IPS-18a (cell line): ENCODE measurements at regions not wholly inside any gene's neighbourhood (a gene's known extent, or its start where the extent isn't known, plus 50 kb on each side); places are given as distances from the start of the nearest gene placed in this dataset.
"Not testable (repeated sequence)": the region's sequence is repeated elsewhere in the genome, so short reads cannot be mapped to it uniquely, and the experiment has no call there.

Experiments
- H3K27ac ChIP-seq: one replicate; pipeline ENCODE4 v1.5.1; 2013; ENCODE audit warnings: low read length
- H3K27me3 ChIP-seq: one replicate; pipeline ENCODE4 v1.6.1; 2013; ENCODE audit warnings: mild to moderate bottlenecking, low read length; ENCODE audit not compliant: control insufficient read depth, insufficient read depth
- H3K36me3 ChIP-seq: one replicate; pipeline ENCODE4 v1.6.1; 2013; ENCODE audit warnings: low read depth, low read length; ENCODE audit not compliant: control insufficient read depth
- H3K4me1 ChIP-seq: one replicate; pipeline ENCODE4 v1.6.1; 2013; ENCODE audit warnings: low read depth, low read length; ENCODE audit not compliant: control insufficient read depth
- H3K4me3 ChIP-seq: one replicate; pipeline ENCODE4 v1.5.1; 2013; ENCODE audit warnings: low read length
- H3K9ac ChIP-seq: one replicate; pipeline ENCODE4 v1.6.1; 2013; ENCODE audit warnings: mild to moderate bottlenecking, low read length, moderate library complexity
- H3K9me3 ChIP-seq: one replicate; pipeline ENCODE4 v1.6.1; 2013; ENCODE audit warnings: low read depth, low read length; ENCODE audit not compliant: control insufficient read depth

DNA sequence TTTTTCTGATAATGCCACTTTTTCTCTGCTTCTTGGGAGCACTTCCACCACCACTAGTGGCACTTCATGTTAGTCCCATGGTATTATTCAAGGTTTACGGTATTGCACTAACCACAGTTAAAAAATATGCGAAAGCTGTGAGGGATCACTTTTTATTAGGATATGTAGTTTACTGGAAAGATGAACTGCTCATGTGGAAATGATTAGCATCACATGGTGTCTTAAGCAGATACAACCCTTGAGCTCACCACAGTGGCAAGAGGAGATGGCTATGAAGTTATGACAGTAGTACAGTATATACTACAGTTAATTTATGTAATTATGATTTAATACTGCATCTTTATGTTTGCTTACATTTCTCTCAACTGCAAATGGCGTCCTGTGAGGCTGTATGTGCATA, 134.5 kb upstream of the HMGN3 start:
- Histone ChIP-seq H3K27ac (no peak overlapping the region), H3K9me3 (peaks cover 15% of the 10 kb centered on the region), H3K4me3 (no peak overlapping the region), H3K27me3 (no peaks in the 10 kb centered on the region), H3K36me3 (no peaks in the 10 kb centered on the region), H3K9ac (no peak overlapping the region), H3K4me1 (no peaks in the 10 kb centered on the region)

DNA sequence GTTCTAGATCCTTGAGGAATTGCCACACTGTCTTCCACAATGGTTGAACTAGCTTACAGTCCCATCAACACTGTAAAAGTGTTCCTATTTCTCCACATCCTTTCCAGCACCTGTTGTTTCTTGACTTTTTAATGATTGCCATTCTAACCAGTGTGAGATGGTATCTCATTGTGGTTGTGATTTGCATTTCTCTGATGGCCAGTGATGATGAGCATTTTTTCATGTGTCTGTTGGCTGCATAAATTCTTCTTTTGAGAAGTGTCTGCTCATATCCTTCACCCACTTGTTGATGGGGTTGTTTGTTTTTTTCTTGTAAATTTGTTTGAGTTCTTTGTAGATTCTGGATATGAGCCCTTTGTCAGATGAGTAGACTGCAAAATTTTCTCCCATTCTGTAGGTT, 129.0 kb upstream of the HMGN3 start:
- not testable (repeated sequence) for H3K27me3 ChIP-seq, H3K27ac ChIP-seq, H3K36me3 ChIP-seq, H3K9ac ChIP-seq, H3K9me3 ChIP-seq, H3K4me3 ChIP-seq, H3K4me1 ChIP-seq

DNA sequence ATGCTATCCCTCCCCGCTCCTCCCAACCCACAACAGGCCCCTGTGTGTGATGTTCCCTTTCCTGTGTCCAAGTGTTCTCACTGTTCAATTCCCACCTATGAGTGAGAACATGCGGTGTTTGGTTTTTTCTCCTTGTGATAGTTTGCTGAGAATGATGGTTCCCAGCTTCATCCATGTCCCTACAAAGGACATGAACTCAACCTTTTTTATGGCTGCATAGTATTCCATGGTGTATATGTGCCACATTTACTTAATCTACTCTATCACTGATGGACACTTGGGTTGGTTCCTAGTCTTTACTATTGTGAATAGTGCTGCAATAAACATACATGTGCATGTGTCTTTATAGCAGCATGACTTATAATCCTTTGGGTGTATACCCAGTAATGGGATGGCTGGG, 126.6 kb upstream of the HMGN3 start:
- not testable (repeated sequence) for H3K9ac ChIP-seq, H3K27ac ChIP-seq, H3K36me3 ChIP-seq, H3K4me1 ChIP-seq, H3K4me3 ChIP-seq, H3K27me3 ChIP-seq, H3K9me3 ChIP-seq

DNA sequence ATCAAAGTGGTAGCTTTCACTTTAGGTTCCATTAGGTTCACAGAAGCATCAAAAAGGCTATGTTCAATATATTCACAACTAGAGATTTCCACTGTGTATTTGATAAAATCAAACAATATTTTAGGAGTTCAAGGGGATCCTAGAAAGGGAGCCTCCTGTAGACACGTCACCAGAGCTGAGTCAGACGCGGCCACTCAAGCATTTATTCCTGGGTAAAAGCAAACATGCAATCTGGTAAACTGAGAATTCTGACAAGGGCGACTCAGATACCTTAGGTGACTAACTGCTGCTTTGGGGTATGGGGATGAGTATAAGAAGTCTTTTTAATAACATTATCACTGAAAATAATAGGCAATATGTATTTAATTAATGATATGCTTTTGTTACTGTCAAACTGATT, 118.7 kb upstream of the HMGN3 start:
- Histone ChIP-seq H3K27ac (no peak overlapping the region), H3K4me3 (no peak overlapping the region), H3K9me3 (no peaks in the 10 kb centered on the region), H3K36me3 (no peaks in the 10 kb centered on the region), H3K9ac (no peak overlapping the region), H3K27me3 (no peaks in the 10 kb centered on the region), H3K4me1 (no peaks in the 10 kb centered on the region)

DNA sequence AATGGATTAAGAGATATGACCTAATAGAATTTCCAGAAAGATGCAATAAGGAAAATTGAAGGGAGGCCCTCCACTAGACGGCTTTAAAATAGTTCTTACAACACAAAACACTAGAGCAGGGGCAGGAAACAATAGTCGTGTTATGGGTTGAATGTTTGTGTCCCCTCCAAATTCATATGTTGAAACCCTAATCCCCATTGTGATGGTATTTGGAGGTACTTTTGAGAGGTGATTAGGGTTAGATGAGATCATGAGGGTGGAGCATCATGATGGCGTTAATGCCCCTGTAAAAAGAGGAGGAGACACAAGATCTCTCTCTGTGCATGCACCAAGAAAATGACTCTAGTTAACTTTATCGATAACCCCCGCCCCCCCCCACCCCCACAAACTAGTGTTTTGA, 104.0 kb upstream of the HMGN3 start:
- Histone ChIP-seq H3K9ac (no peak overlapping the region), H3K4me1 (peaks cover 22% of the 10 kb centered on the region), H3K4me3 (no peak overlapping the region), H3K27me3 (no peaks in the 10 kb centered on the region), H3K27ac (no peak overlapping the region), H3K9me3 (no peaks in the 10 kb centered on the region), H3K36me3 (no peaks in the 10 kb centered on the region)

DNA sequence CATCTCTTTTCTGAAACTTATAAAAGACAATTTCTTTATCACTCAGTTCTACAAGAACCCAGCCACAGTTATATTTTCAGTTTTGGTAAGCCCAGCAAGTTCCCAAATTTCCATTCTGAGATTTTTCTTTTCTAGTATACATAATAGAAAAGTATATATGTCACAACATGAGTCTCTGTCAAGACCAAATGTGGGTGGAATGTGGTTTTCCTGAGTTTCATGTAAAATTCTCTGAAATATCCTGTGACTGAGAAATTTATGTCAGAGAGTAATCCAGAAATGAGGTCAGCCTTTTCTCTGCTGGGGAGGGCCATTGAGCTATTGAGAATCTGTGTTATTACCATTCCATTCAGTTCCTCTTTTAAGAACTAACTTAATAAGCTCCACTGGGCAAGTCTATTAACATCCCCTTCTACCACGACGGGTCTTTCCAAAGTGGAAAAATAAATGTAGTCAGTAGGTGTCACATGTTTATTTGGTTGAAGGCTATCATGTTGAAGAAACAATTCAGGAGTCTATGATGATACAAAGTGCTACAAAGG, 100.7 kb upstream of the HMGN3 start:
- Histone ChIP-seq H3K4me3 (no peak overlapping the region), H3K27ac (no peak overlapping the region), H3K27me3 (no peaks in the 10 kb centered on the region), H3K4me1 (peaks cover 22% of the 10 kb centered on the region), H3K9me3 (no peaks in the 10 kb centered on the region), H3K9ac (no peak overlapping the region), H3K36me3 (no peaks in the 10 kb centered on the region)

DNA sequence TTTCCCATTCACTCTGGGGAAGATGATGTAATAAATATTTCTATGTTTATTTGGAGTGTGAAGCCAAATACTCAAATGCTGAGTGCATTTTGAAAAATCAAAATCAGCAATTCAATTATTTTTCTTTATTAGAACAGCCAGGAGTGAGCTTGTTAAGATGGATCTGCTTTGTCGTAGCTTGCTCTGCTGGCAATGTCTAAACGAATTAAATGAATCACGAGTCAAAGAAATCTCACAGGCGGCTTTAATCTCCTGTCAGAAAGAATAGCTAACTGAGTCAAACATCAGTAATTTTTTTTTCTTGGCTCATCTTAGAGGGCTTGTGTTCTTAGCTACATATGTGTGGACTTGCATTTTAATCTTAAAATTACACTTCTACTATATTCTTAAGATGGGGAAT, 100.2 kb upstream of the HMGN3 start:
- no peaks in the 10 kb centered on the region for H3K27me3 ChIP-seq
- no peaks in the 10 kb centered on the region for H3K9me3 ChIP-seq
- peaks cover 19% of the 10 kb centered on the region for H3K4me1 ChIP-seq
- no peak overlapping the region for H3K27ac ChIP-seq
- no peak overlapping the region for H3K9ac ChIP-seq
- H3K4me3 ChIP-seq: no peak overlapping the region
- no peaks in the 10 kb centered on the region for H3K36me3 ChIP-seq

DNA sequence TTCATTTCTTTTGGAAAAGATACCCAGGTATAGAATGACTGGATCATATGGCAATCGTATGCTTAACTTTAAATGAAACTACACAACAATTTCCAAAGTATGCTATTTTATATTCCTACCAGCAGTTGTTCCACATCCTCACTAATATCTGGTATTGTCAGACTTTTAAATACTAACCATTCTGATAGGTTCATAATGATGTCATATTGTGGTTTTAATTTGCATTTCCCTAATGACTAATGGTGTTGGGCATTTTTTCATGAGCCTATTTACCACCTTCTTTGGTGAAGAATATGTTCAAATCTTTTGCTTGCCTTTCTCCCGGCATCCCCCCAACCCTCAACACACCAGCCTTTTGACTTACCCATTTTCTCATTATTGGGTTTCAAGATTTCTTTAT, 96.2 kb upstream of the HMGN3 start:
- H3K36me3 ChIP-seq: no peaks in the 10 kb centered on the region
- no peak overlapping the region for H3K27ac ChIP-seq
- H3K4me3 ChIP-seq: no peak overlapping the region
- no peaks in the 10 kb centered on the region for H3K4me1 ChIP-seq
- no peak overlapping the region for H3K9ac ChIP-seq
- H3K9me3 ChIP-seq: peaks cover 7% of the 10 kb centered on the region
- no peaks in the 10 kb centered on the region for H3K27me3 ChIP-seq

DNA sequence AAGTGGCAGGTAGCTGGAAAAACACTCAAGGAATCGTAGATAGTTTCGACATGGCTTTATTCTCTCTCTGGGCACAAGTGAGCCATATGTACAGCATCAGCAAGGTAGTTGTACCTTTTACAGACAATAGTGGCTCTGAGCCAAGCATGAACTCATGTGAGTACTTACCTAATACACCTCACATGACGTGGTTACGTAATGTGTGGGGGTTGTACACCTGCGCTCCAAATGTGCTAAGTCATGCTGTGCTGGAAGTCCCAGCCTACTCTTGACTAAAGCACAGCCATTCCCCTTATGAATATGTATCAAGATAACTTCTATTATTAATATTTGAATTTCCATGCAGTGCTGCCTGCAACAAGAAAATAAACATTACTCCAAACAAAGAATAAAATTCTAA, 78.8 kb upstream of the HMGN3 start:
- Histone ChIP-seq H3K4me3 (no peak overlapping the region), H3K36me3 (no peaks in the 10 kb centered on the region), H3K9me3 (no peaks in the 10 kb centered on the region), H3K4me1 (no peaks in the 10 kb centered on the region), H3K27me3 (no peaks in the 10 kb centered on the region), H3K9ac (no peak overlapping the region), H3K27ac (no peak overlapping the region)

DNA sequence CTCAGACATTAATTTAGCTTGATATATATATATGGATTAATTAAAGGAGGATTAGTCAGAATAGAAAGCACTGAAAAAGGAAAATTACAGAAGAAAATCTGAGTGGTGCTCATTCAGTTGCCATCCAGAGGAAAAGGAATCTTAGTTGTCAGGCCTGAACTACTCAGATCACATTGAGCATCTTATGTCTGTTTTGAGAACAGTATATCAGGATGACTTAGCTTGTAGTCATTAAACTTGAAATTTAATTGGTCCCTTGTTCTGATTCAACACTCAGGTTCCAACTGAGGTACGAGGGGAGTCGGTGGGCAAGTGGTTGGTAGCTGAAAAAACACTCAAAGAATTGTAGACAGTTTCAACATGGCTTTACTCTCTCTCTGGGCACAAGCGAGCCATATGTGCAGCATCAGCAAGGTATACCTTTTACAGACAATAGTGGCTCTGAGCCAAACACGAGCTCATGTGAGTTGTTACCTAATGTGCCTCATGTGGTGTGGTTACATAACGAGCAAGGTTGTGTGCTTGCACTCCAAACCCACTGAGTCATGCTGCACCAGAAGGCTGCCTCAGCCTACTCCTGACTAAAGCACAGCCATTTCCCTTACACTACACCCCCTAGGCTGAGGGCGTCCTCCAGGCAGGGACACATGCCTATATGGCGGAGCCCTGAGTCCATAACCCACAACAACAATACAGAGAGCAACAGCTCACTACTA, 73.0 kb upstream of the HMGN3 start:
- Histone ChIP-seq H3K9ac (no peak overlapping the region), H3K4me1 (no peaks in the 10 kb centered on the region), H3K9me3 (no peaks in the 10 kb centered on the region), H3K36me3 (no peaks in the 10 kb centered on the region), H3K27ac (no peak overlapping the region), H3K4me3 (no peak overlapping the region), H3K27me3 (no peaks in the 10 kb centered on the region)

DNA sequence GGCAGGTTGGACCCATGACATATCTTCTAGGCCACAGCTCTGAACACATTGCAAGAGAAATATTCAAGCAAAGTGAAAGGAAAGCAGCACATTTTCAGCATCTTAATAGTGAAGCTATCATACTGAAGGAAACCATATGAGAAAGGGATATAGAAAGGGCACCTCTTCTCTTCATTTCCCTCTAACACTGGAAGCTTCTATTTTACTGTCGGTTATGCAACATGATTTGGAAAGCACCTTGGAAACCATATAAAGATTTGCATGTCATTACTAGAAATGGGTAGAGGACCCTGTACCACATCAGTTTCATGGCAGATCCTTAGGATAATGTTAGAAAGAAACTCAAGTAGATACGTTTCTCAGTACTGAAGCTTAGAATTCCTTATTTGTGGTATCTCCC, 70.5 kb upstream of the HMGN3 start:
- Histone ChIP-seq H3K27ac (no peak overlapping the region), H3K9ac (no peak overlapping the region), H3K4me3 (no peak overlapping the region), H3K27me3 (no peaks in the 10 kb centered on the region), H3K9me3 (no peaks in the 10 kb centered on the region), H3K36me3 (no peaks in the 10 kb centered on the region), H3K4me1 (peaks cover 4% of the 10 kb centered on the region)

DNA sequence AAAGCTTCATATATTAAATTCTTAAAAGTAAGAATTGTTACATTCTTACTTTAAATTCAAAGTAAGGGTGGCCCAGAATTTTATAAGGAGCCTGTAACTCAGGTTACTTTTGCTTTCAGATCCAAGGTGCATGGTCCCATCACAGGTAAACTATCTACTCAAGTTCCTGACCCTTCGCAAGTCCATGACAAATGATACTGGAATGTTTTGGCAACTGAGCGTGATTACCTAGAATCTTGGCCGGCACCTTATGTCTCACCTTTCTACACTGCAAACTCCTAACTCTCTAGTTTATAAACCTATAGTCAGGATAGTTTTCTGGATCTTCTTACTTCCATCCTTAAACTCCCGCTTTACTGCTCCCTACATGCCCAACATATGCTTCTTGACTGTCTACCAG, 67.9 kb upstream of the HMGN3 start:
- H3K9me3 ChIP-seq: no peaks in the 10 kb centered on the region
- no peaks in the 10 kb centered on the region for H3K27me3 ChIP-seq
- no peak overlapping the region for H3K4me3 ChIP-seq
- H3K27ac ChIP-seq: no peak overlapping the region
- peaks cover 4% of the 10 kb centered on the region for H3K4me1 ChIP-seq
- no peak overlapping the region for H3K9ac ChIP-seq
- no peaks in the 10 kb centered on the region for H3K36me3 ChIP-seq
